GM18870 (cell line): ENCODE measurements at regions not wholly inside any gene's neighbourhood (a gene's known extent, or its start where the extent isn't known, plus 50 kb on each side); places are given as distances from the start of the nearest gene placed in this dataset.

Source experiments
- ATAC-seq: cut with Tn5 transposase; IDR thresholded peaks from one replicate; pipeline ENCODE4 v1.9.1; 2021; ENCODE audit warnings: moderate library complexity; ENCODE audit not compliant: unreplicated experiment

DNA sequence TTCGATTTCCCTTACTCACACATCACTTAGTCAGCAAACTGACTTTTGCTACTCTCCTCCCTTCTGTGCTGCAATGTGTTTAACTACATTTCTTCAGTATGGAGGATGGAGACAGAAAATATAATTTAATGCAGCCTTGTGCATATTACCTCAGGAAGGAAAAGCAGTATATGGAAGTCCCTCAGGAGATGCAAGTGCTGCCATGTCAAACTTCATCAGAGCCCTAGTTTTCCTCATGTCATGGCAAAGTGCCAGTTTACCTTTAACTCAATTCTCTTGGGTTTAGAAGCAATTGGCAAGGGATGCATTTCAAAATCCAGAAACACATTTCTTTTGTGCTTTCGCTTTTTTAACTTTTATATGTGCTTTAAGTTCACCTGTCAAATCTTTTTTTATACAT lies 365.4 kb downstream of the ISL1 start:
- no peak for ATAC-seq
